T-helper 1 cell treated with Interleukin-12 subunit alpha and Interleukin-12 subunit beta and Interleukin-4 antibody, amounts not matched to agents 30 ng/mL and 1 ng/mL, for 36 hours (primary cell): ENCODE measurements at regions not wholly inside any gene's neighbourhood (a gene's known extent, or its start where the extent isn't known, plus 50 kb on each side); places are given as distances from the start of the nearest gene placed in this dataset.

Source experiments
- intact Hi-C: fragments of 100-400 bp; cut with micrococcal nuclease; formaldehyde crosslinking; loops from one replicate; pipeline ENCODE4 v1.15.1; 2024

DNA sequence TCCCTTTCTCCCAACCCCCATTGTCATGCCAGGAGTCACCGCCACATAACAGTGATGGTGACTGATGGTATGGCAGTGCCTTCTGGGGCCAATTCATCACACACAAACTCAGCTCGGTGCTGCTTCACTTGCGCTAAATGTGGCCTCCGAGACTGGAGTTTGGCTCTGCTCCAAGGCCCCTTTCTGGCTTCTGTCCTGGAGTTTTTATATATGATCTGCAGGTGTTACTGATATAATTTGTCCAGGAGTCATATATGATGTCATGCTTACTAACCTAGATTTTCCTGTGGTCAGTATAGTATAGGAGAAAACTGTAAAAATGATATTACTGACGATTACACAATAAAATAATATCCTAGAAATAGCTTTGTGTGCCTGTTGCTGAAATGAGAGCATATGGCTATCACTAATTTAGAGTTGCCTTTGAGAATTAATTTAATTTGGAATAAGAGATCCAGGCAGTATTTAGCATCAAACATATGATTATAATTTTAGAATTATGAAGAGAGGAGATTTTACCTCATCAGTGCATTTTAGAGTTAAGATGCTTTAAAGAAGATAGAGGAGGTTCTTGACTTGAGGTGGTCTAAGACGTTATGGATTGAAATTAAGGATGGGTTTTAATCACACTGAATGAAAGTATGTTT is 334.1 kb upstream of the CD180 start:
- intact Hi-C loops: no loop called here

DNA sequence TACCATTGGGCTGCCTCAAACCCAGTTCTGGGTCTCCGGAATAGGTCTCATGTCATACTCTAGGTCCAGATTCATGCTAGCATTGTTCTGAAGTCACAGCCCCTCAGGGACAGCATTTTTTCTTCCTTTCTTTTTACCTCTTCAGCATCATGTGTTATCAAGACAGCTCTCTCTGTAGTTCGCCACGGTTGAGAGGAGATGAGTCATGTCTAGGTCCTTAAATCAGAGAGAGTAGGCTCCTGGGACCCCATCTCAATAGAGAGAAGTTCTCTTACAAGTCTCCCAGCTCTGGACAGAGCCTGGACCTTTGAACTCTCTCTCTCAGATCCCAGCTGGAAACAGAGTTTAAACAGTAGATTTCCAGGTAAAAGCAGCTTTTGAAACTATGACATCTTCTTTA is 332.4 kb upstream of the CD180 start:
- intact Hi-C loops: no loop called here

GRCh38 chr5:67526793-67527192 is 330.2 kb upstream of the CD180 start:
- intact Hi-C loops: no loop called here

DNA sequence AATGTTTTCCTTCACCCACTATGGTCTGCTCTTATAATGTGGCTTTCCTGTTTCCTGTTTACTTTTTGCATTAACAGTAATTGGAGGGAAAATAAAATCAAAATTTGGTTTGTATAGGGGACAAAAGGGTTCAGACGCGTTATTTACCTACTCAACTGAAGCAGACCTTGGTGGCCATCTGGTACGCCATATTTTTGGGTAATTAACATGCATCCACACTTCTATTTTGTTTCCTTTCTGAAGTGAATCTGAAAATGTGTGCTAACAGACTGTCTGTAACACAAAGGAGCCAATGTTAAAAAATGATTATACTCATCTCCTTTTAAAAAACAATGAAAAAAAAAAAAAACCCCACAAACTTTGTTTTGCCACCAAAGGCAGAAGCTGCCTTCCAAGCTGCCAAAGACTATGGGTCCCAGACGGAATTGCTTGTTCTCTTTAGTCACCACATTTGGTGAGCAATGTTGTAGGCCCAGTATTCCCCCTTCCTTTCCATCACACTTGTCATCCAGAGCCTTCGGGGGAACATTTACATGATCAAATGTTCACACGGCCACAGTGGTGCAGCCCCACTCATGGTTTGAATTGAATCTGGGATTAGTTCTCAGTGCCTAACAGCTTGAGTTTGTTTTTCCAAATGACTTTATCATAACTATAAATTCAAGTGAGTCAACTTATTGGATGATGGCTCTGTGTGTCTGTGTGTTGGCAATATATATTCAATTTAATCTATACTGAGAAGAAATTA is 323.7 kb upstream of the CD180 start:
- intact Hi-C loops: no loop called here

GRCh38 chr5:67518227-67518626 is 321.6 kb upstream of the CD180 start:
- intact Hi-C loops: loop anchor here (5.0 to 10.0 kb wide), 5 partner anchors 311 to 847 kb away; no protein-coding TSS in a partner anchor

- intact Hi-C loops: loop anchor here (5.0 to 10.0 kb wide), 5 partner anchors 310 to 848 kb away; no protein-coding TSS in a partner anchor
Measured at GRCh38 chr5:67516948-67517565, 320.5 kb upstream of the CD180 start.

GRCh38 chr5:67515762-67516161 is 319.2 kb upstream of the CD180 start:
- intact Hi-C loops: loop anchor here (2.0 to 10.0 kb wide), 7 partner anchors 21 to 849 kb away; no protein-coding TSS in a partner anchor

DNA sequence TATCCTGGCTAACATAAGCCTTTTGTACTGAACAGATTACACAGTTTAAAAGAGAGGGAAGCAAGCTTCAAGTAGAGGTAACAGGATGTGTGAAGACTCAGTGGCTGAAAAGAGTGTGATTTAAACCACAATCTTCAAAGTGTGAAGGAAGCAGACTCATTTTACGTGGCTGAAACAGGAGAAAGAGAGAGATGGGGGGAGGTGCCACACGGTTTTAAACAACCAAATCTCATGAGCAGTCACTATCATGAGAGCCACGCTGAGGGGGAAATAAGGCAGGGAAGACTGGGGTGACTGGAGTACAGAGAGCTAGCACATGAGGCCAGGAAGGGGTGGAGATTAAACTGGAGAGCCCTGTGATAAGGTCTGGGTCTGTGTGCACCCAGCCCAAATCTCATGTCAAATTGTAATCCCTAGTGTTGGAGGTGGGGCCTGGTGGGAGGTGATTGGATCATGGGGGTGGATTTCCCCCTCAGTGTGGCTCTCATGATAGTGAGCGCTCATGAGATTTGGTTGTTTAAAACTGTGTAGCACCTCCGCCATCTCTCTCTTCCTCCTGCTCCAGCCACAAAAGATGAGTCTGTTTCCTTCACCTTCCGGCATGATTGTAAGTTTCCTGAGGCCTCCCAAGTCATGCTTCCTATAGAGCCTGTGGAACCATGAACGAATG is 318.6 kb upstream of the CD180 start:
- intact Hi-C loops: loop anchor here (2.0 to 10.0 kb wide), 7 partner anchors 22 to 850 kb away; no protein-coding TSS in a partner anchor

DNA sequence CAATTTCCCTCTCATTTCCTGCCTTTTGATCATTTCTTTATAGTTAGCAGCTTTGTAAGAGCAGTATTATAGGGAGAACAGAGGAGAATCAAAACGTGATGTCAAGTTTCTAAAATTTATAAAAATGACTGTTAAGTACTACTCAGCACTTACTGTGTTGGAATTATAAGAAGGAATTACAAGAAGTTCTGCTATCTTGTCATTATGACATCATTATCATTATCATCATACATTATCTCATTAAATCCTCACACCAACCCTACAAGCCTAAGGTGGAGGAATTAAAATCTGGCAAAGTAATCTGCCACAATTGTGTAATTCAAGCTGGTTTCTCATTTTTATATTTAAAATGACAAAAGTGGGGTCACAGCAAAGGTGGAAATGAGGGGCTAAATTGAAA is 316.2 kb upstream of the CD180 start:
- intact Hi-C loops: loop anchor here (10.0 kb wide), 4 partner anchors 348 to 852 kb away; no protein-coding TSS in a partner anchor

GRCh38 chr5:67511911-67512310 is 315.3 kb upstream of the CD180 start:
- intact Hi-C loops: loop anchor here (10.0 kb wide), 4 partner anchors 347 to 853 kb away; no protein-coding TSS in a partner anchor

DNA sequence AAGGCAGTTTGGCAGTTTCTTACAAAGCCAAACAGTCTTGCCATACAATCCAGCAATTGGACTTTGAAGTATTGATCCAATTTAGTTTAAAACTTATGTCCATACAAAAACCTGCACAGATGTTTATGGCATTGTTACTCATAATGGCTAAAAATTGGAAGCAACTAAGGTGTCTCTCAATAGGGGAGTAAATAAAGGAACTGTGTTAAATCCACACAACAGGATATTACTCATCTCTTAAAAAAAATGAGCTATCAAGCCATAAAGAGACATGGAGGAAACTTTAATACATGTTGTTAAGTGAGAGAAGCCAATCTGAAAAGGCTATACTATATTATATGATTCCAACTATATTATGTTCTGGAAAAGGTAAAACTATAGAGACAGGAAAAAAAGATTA is 313.6 kb upstream of the CD180 start:
- intact Hi-C loops: loop anchor here (10.0 kb wide), 4 partner anchors 345 to 855 kb away; no protein-coding TSS in a partner anchor

GRCh38 chr5:67509402-67510186 is 313.0 kb upstream of the CD180 start:
- intact Hi-C loops: loop anchor here (10.0 kb wide), 4 partner anchors 345 to 855 kb away; no protein-coding TSS in a partner anchor

GRCh38 chr5:67506241-67506640 is 309.6 kb upstream of the CD180 start:
- intact Hi-C loops: no loop called here

DNA sequence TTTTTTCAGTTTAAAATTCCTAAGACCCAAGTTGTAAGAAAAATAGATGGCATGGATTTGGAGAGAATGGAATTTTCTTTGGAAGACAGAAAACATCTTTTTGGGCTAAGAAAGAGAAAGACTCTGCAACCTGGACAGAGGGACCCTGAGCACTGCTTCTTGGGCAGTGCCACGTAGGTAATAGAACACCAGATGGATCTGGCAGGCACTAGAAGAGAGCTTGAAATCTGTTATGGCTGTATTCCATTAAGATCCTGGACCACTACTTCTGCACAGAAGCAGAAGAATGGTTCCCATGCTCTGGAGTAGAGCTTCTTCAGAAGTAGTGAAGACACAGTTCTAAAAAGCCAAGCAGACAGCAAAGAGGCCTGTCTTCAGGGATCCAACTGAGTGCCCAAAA is 306.4 kb upstream of the CD180 start:
- intact Hi-C loops: no loop called here

DNA sequence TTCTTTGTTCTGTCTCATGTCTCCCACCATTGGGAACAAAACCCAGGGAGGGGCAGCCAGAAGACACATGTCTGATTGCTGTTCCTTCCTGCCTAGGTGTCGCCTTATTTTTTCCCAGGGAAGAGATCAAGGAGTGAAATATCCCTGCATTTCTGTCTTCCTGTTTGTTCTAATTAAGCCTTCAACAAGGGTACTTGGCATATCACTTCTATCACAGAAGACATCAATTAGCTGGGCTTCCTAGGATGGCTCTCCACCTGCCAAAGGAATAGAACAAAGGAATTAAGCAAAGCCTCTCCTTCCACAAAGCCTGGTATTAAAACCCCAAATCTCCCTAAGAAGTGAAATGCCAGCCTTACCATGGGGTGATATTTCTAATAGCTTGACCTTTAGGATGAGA is 299.5 kb upstream of the CD180 start:
- intact Hi-C loops: no loop called here

DNA sequence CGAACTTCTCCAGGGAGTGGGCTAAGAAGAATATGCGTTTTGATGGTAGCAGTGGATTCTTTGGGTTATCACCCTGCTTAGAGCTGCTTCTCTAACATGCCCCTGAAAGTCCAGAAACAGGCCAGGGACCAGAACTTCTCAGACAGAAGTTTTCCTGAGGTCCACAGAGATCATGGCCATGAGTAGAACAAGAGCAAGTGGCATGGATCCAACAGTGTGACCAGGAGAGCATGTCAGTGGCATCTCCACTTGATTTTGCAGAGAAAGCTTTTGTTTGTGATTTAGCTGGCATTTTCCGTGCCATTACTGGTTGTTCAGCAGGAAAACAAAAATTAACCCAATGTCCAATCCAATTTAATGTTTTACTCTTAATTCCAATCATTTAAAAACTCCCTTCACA is 298.5 kb upstream of the CD180 start:
- intact Hi-C loops: no loop called here

DNA sequence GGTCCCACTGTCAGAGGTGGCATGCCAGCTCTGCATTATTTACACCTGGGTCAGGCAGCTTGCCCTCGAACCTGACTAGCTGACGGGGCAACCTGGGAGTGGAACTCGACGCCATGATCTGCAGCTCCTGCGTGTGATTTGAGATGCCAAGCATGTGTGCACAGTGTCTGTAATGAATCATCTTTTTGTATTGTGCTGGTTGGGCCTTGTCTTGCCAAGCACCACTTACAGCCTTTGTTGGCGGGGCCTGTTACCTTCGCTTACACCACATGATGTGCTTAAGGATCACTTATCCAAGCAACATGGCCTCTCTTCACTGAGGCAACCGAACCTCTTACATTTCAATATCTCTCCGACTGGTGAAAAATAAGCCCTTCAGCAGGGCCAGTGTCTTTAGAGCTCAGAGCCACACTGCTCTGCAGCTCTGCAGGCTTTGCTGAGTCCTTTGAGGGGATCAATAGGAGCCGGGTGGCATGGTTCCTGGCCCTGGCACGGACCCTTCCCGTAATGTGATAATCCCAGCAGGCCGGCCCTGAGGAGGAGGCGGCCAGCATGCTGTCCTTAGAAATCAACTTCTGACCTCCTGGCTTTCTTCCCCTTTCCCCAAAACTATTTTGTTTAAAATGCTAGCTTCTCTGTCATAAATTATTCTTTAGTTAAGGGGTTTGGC is 297.7 kb upstream of the CD180 start:
- intact Hi-C loops: no loop called here

- intact Hi-C loops: loop anchor here (2.0 kb wide), 1 partner anchor 759 kb away; no protein-coding TSS in a partner anchor
Measured at GRCh38 chr5:67493676-67494075, 297.1 kb upstream of the CD180 start.

- intact Hi-C loops: no loop called here
Measured at GRCh38 chr5:67490543-67491321, 294.1 kb upstream of the CD180 start.
